K562 (cell line): ENCODE measurements at regions not wholly inside any gene's neighbourhood (a gene's known extent, or its start where the extent isn't known, plus 50 kb on each side); places are given as distances from the start of the nearest gene placed in this dataset.

ENCODE experiments used
- ATAC-seq: fragments of 200-7000 bp; cut with Tn5 transposase; 3 replicates; pipeline ENCODE4 v1.9.1; 2020; ENCODE audit warnings: moderate library complexity
- BruUV-seq: library from RNA; stranded (reverse); fragments of 400-500 nt; replicated peaks from 2 replicates; lab custom pipeline; 2021; lab: Mats Ljungman, UMichigan
- CTCF ChIA-PET: fragments of 300-600 bp; formaldehyde crosslinking; extraction: SDS; loops from one replicate; lab custom pipeline; 2021; ENCODE audit warnings: low intra/inter-chr PET ratio; lab: Yijun Ruan, JAX
- POLR2A ChIA-PET: fragments of 300-600, 350-650 bp; sonication (Branson Sonifier 250); formaldehyde crosslinking; extraction: SDS; loops from one replicate; lab custom pipeline; 2021; ENCODE audit warnings: antibody characterized with exemption, inconsistent platforms; lab: Yijun Ruan, JAX
- DNase-seq, 4 experiments: peaks; one replicate each; pipeline versions ENCODE4 v3.0.0 to v3.0.0-alpha.2; 2011 to 2018; ENCODE audit warnings: low spot score in 3 of 4, mixed read lengths in 3 of 4; ENCODE audit errors: extremely low read depth in 1 of 4
- FAIRE-seq: peaks from 2 replicates; lab custom pipeline; 2011; peaks lifted over from hg19 to GRCh38; lab: Jason Lieb, UNC
- H2AFZ ChIP-seq: 2 replicates; pipeline ENCODE4 v1.6.0; 2011; ENCODE audit warnings: low read depth, low read length, control low read depth, inconsistent platforms
- H3K27ac ChIP-seq: fragments of 200-600 bp; 3 replicates; pipeline ENCODE4 v1.8.0; 2011; ENCODE audit warnings: low read depth, mild to moderate bottlenecking, control low read depth, inconsistent platforms, low read length, moderate library complexity, mixed read lengths; ENCODE audit errors: extremely low read depth
- H3K27me3 ChIP-seq, 2 experiments: fragments of 300-600 bp in 1 of 2; 2 replicates in 1 of 2; 3 replicates in 1 of 2; pipeline versions ENCODE4 v1.6.0 to v1.8.0; 2011; ENCODE audit warnings: inconsistent platforms in 2 of 2, low read length in 2 of 2, mild to moderate bottlenecking in 1 of 2, mixed read lengths in 1 of 2, moderate library complexity in 1 of 2; ENCODE audit not compliant: control insufficient read depth in 2 of 2, insufficient read depth in 2 of 2
- H3K36me3 ChIP-seq: fragments of 300-600 bp; 3 replicates; pipeline ENCODE4 v1.8.0; 2011; ENCODE audit warnings: mild to moderate bottlenecking, low read length, inconsistent platforms; ENCODE audit not compliant: control insufficient read depth, insufficient read depth
- H3K4me1 ChIP-seq, 2 experiments: fragments of 200-600 bp in 1 of 2; replicated peaks in 1 of 2; 2 replicates in 1 of 2; 3 replicates in 1 of 2; pipeline versions ENCODE4 v1.5.1 to v1.8.0; 2011; ENCODE audit warnings: inconsistent platforms in 2 of 2, low read length in 2 of 2, mild to moderate bottlenecking in 1 of 2, mixed read lengths in 1 of 2, moderate library complexity in 1 of 2; ENCODE audit not compliant: control insufficient read depth in 2 of 2, insufficient read depth in 2 of 2
- H3K4me2 ChIP-seq: 2 replicates; pipeline ENCODE4 v1.6.1; 2011; ENCODE audit warnings: low read length, control low read depth, inconsistent platforms, mixed read lengths; ENCODE audit not compliant: insufficient read depth
- H3K4me3 ChIP-seq: fragments of 200-600 bp; sonication (generic), shearing (Covaris generic); 2 replicates; pipeline ENCODE4 v1.5.1; 2016; ENCODE audit warnings: control low read depth, inconsistent platforms
- H3K79me2 ChIP-seq: fragments of 200-600 bp; 3 replicates; pipeline ENCODE4 v1.8.0; 2011; ENCODE audit warnings: low read length, inconsistent platforms; ENCODE audit not compliant: control insufficient read depth, insufficient read depth
- H3K9ac ChIP-seq, 2 experiments: 2 replicates each; pipeline versions ENCODE4 v1.6.0 to v1.6.1; 2011; ENCODE audit warnings: low read depth in 2 of 2, low read length in 2 of 2, control low read depth in 1 of 2, inconsistent platforms in 1 of 2, mild to moderate bottlenecking in 1 of 2, mixed read lengths in 1 of 2; ENCODE audit not compliant: insufficient read depth in 1 of 2
- H3K9me1 ChIP-seq: one replicate; pipeline ENCODE4 v1.6.0; 2011; ENCODE audit warnings: inconsistent platforms, mild to moderate bottlenecking, low read length, moderate library complexity; ENCODE audit not compliant: control insufficient read depth, insufficient read depth
- H3K9me3 ChIP-seq: replicated peaks from 2 replicates; pipeline ENCODE4 v1.5.1; 2011; ENCODE audit warnings: low read depth, low read length, inconsistent platforms; ENCODE audit not compliant: control insufficient read depth, insufficient read depth
- H4K20me1 ChIP-seq: replicated peaks from 2 replicates; pipeline ENCODE4 v1.6.1; 2011; ENCODE audit warnings: low read length, inconsistent platforms, mixed read lengths; ENCODE audit not compliant: control insufficient read depth, insufficient read depth
- ATF4 ChIP-seq: fragments of 450-650 bp; formaldehyde crosslinking; IDR thresholded peaks from 2 replicates; pipeline ENCODE4 v1.4.0; 2022; ENCODE audit warnings: mild to moderate bottlenecking, moderate library complexity
- BRCA1 ChIP-seq, 2 experiments: fragments of 450-650 bp in 1 of 2; sonication (generic) in 1 of 2; formaldehyde crosslinking in 1 of 2; IDR thresholded peaks; 2 replicates each; pipeline versions ENCODE4 v1.5.0 to v1.6.1; 2017 to 2020; ENCODE audit warnings: mild to moderate bottlenecking in 1 of 2, missing genetic modification reagents in 1 of 2
- C11orf30 ChIP-seq: fragments of 450-650 bp; IDR thresholded peaks from 2 replicates; pipeline ENCODE4 v1.6.1; 2016; ENCODE audit warnings: low read depth, mild to moderate bottlenecking
- CEBPG ChIP-seq, 3 experiments: fragments of 200-800 bp in 1 of 3; sonication (Bioruptor generic) in 1 of 3; sonication (generic) in 1 of 3; formaldehyde crosslinking in 1 of 3; IDR thresholded peaks in 2 of 3; conservative IDR thresholded peaks in 1 of 3; 2 replicates each; pipeline versions ENCODE4 v1.6.1 to v1.8.0; 2016 to 2022; ENCODE audit warnings: missing compliant biosample characterization in 2 of 3, missing genetic modification characterization in 2 of 3, mild to moderate bottlenecking in 1 of 3, missing genetic modification reagents in 1 of 3
- HNRNPH1 ChIP-seq: fragments of 200-400 bp; formaldehyde crosslinking; optimal IDR thresholded peaks from 2 replicates; pipeline ENCODE3; 2017; ENCODE audit warnings: low read depth, mild to moderate bottlenecking, low read length, moderate library complexity
- KLF16 ChIP-seq: IDR thresholded peaks from 2 replicates; pipeline ENCODE4 v1.6.1; 2016; ENCODE audit warnings: antibody characterized with exemption
- MAFG ChIP-seq: fragments of 450-650 bp; conservative IDR thresholded peaks from 2 replicates; pipeline ENCODE4 v1.6.1; 2016; ENCODE audit warnings: missing genetic modification characterization, missing compliant biosample characterization
- MAFK ChIP-seq: IDR thresholded peaks from 2 replicates; pipeline ENCODE4 v1.6.1; 2011; ENCODE audit warnings: low read length, improper control_type of control experiment
- MCM2 ChIP-seq: fragments of 450-650 bp; IDR thresholded peaks from 2 replicates; pipeline ENCODE4 v1.6.1; 2017; ENCODE audit warnings: low read depth, mild to moderate bottlenecking
- NR3C1 ChIP-seq: sonication (generic); formaldehyde crosslinking; IDR thresholded peaks from 2 replicates; pipeline ENCODE4 v1.8.1; 2022; ENCODE audit warnings: missing genetic modification reagents
- PYGO2 ChIP-seq: fragments of 450-650 bp; IDR thresholded peaks from 2 replicates; pipeline ENCODE4 v1.6.1; 2016; ENCODE audit warnings: mild to moderate bottlenecking, missing genetic modification characterization, moderate library complexity, missing compliant biosample characterization
- RBM22 ChIP-seq: fragments of 200-400 bp; formaldehyde crosslinking; IDR thresholded peaks from 2 replicates; pipeline ENCODE4 v1.6.1; 2018; ENCODE audit warnings: low read length, low read depth; ENCODE audit not compliant: poor library complexity, severe bottlenecking
- U2AF1 ChIP-seq: fragments of 200-400 bp; formaldehyde crosslinking; optimal IDR thresholded peaks from 2 replicates; pipeline ENCODE3; 2017; ENCODE audit warnings: mild to moderate bottlenecking, low read depth, low read length, moderate library complexity
- XRCC3 ChIP-seq: fragments of 450-650 bp; IDR thresholded peaks from 2 replicates; pipeline ENCODE4 v1.6.1; 2017; ENCODE audit warnings: mild to moderate bottlenecking, moderate library complexity
- ZBTB7A ChIP-seq: IDR thresholded peaks from 2 replicates; pipeline ENCODE4 v1.6.1; 2011; ENCODE audit warnings: low read depth, mild to moderate bottlenecking, low read length, moderate library complexity, borderline replicate concordance; ENCODE audit not compliant: control insufficient read depth
- ZNF655 ChIP-seq: fragments of 250-450 bp; sonication (Bioruptor Pico); IDR thresholded peaks from 2 replicates; pipeline ENCODE4 v1.5.0; 2021
- ZNF79 ChIP-seq: fragments of 250-450 bp; sonication (Bioruptor Pico); IDR thresholded peaks from 2 replicates; pipeline ENCODE4 v1.4.0; 2020; ENCODE audit warnings: low read depth, mild to moderate bottlenecking, moderate library complexity
- WGBS: fragments of 100-300 bp; shearing (Covaris generic); methylation state at CpG from one replicate; pipeline ENCODE4 v1.1.6; 2016; ENCODE audit warnings: low coverage, mixed read lengths; ENCODE audit not compliant: insufficient coverage; ENCODE audit errors: missing lambda C conversion rate; 5-methylcytosine and 5-hydroxymethylcytosine counted together
- in situ Hi-C: fragments of 300-500 bp; cut with MboI; formaldehyde crosslinking; loops from 4 replicates; pipeline ENCODE4 v1.15.0; 2018; ENCODE audit warnings: inconsistent platforms, mixed read lengths
- intact Hi-C: fragments of 100-400 bp; cut with micrococcal nuclease; formaldehyde crosslinking; loops from 2 replicates; pipeline ENCODE4 v1.14.2; 2022
- TF ChIP-seq, protein P1 (sequence below): sonication (generic); formaldehyde crosslinking; IDR thresholded peaks from 2 replicates; pipeline ENCODE4 v1.8.0; 2023; ENCODE audit warnings: mild to moderate bottlenecking, missing genetic modification reagents
- TF ChIP-seq, protein P2 (sequence below): fragments of 450-650 bp; IDR thresholded peaks from 2 replicates; pipeline ENCODE4 v1.6.1; 2016

GRCh38 chr1:79281442-79281841 lies 274.9 kb upstream of the ADGRL4 start:
- intact Hi-C loops = no loop called here
- Histone ChIP-seq H3K4me2 (no peak overlapping the region), H3K9ac (no peak overlapping the region), H3K27ac (no peak overlapping the region), H3K79me2 (no peaks in the 10 kb centered on the region), H3K9me1 (no peaks in the 10 kb centered on the region), H4K20me1 (no peaks in the 10 kb centered on the region), H3K36me3 (no peaks in the 10 kb centered on the region), H3K4me3 (no peak overlapping the region), H3K27me3 (no peaks in the 10 kb centered on the region), H2AFZ (no peak overlapping the region), H3K4me1 (no peaks in the 10 kb centered on the region), H3K9me3 (no peaks in the 10 kb centered on the region)
- POLR2A ChIA-PET = no interaction called here
- ATAC-seq (no peak), DNase-seq (no peak), FAIRE-seq (no peak)
- in situ Hi-C loops = no loop called here
- no TSS peak for BruUV-seq
- under 1% methylated on average over 6 of the region's 6 CpGs for WGBS
- CTCF ChIA-PET = no interaction called here
- TF ChIP-seq BRCA1 (IDR thresholded peaks at IDR 0.05) (no peak), BRCA1 (CRISPR knock-in tag; IDR thresholded peaks at IDR 0.05) (no peak), PYGO2 (tag) (no peak), ATF4 (CRISPR knock-in tag) (no peak), KLF16 (no peak), MAFK (peak; percentile 37; the same call in 1 of the 2 replicates), MAFG (tag) (peak; percentile 26; the same call in 1 of the 2 replicates), CEBPG (CRISPR knock-in tag; IDR thresholded peaks at IDR 0.05) (no peak), CEBPG (tag; conservative IDR thresholded peaks at IDR 0.05 in 1 of 2, IDR thresholded peaks at IDR 0.05 in 1 of 2) (no peak), NR3C1 (CRISPR knock-in tag) (no peak), MCM2 (no peak), ZNF79 (no peak), ZNF655 (CRISPR knock-in tag) (no peak), U2AF1 (no peak), XRCC3 (no peak), RBM22 (no peak), ZBTB7A (no peak), C11orf30 (peak; percentile 25; the same call in 1 of the 2 replicates), HNRNPH1 (no peak)
- TF ChIP-seq, protein P1, sequence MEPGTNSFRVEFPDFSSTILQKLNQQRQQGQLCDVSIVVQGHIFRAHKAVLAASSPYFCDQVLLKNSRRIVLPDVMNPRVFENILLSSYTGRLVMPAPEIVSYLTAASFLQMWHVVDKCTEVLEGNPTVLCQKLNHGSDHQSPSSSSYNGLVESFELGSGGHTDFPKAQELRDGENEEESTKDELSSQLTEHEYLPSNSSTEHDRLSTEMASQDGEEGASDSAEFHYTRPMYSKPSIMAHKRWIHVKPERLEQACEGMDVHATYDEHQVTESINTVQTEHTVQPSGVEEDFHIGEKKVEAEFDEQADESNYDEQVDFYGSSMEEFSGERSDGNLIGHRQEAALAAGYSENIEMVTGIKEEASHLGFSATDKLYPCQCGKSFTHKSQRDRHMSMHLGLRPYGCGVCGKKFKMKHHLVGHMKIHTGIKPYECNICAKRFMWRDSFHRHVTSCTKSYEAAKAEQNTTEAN (CRISPR knock-in tag) = no peak
- TF ChIP-seq, protein P2, sequence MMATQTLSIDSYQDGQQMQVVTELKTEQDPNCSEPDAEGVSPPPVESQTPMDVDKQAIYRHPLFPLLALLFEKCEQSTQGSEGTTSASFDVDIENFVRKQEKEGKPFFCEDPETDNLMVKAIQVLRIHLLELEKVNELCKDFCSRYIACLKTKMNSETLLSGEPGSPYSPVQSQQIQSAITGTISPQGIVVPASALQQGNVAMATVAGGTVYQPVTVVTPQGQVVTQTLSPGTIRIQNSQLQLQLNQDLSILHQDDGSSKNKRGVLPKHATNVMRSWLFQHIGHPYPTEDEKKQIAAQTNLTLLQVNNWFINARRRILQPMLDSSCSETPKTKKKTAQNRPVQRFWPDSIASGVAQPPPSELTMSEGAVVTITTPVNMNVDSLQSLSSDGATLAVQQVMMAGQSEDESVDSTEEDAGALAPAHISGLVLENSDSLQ = no peak
